HEK293T (cell line): ENCODE measurements at regions not wholly inside any gene's neighbourhood (a gene's known extent, or its start where the extent isn't known, plus 50 kb on each side); places are given as distances from the start of the nearest gene placed in this dataset.

Source experiments
- CTCF ChIA-PET: fragments of 350-600 bp; formaldehyde crosslinking; extraction: SDS; loops from one replicate; lab custom pipeline; 2021; ENCODE audit warnings: antibody characterized with exemption, inconsistent platforms; lab: Yijun Ruan, JAX
- POLR2A ChIA-PET: fragments of 350-600 bp; formaldehyde crosslinking; extraction: SDS; loops from one replicate; lab custom pipeline; 2020; ENCODE audit warnings: antibody characterized with exemption, inconsistent platforms; lab: Yijun Ruan, JAX
- DNase-seq: peaks from one replicate; pipeline ENCODE4 v3.0.0; 2012; ENCODE audit warnings: mixed read lengths; ENCODE audit errors: extremely low spot score
- ARNT ChIP-seq: fragments of 450-650 bp; IDR thresholded peaks from 2 replicates; pipeline ENCODE4 v1.6.1; 2017; ENCODE audit warnings: mild to moderate bottlenecking
- CTBP1 ChIP-seq: fragments of 450-650 bp; IDR thresholded peaks from 2 replicates; pipeline ENCODE4 v1.6.1; 2016; ENCODE audit warnings: borderline replicate concordance
- ELF4 ChIP-seq: fragments of 450-650 bp; IDR thresholded peaks from 2 replicates; pipeline ENCODE4 v1.6.1; 2017; ENCODE audit warnings: antibody characterized with exemption
- FOXA1 ChIP-seq: fragments of 450-650 bp; IDR thresholded peaks from 2 replicates; pipeline ENCODE4 v1.6.1; 2016; ENCODE audit warnings: mild to moderate bottlenecking
- FOXK2 ChIP-seq: fragments of 450-650 bp; IDR thresholded peaks from 2 replicates; pipeline ENCODE4 v1.6.1; 2016; ENCODE audit warnings: mild to moderate bottlenecking
- FOXM1 ChIP-seq: fragments of 450-650 bp; IDR thresholded peaks from 2 replicates; pipeline ENCODE4 v1.6.1; 2017; ENCODE audit warnings: mild to moderate bottlenecking, borderline replicate concordance
- HDGF ChIP-seq: fragments of 450-650 bp; IDR thresholded peaks from 2 replicates; pipeline ENCODE4 v1.6.1; 2017; ENCODE audit warnings: antibody characterized with exemption, borderline replicate concordance
- L3MBTL2 ChIP-seq: fragments of 450-650 bp; conservative IDR thresholded peaks from 2 replicates; pipeline ENCODE4 v1.6.1; 2016; ENCODE audit warnings: mild to moderate bottlenecking
- LEF1 ChIP-seq: fragments of 450-650 bp; IDR thresholded peaks from 2 replicates; pipeline ENCODE4 v1.6.1; 2017; ENCODE audit warnings: mild to moderate bottlenecking, borderline replicate concordance
- NFRKB ChIP-seq: fragments of 450-650 bp; IDR thresholded peaks from 2 replicates; pipeline ENCODE4 v1.6.1; 2016; ENCODE audit warnings: mild to moderate bottlenecking, moderate library complexity
- SP1 ChIP-seq: fragments of 450-650 bp; IDR thresholded peaks from 2 replicates; pipeline ENCODE4 v1.6.1; 2017
- SUZ12 ChIP-seq: fragments of 450-650 bp; IDR thresholded peaks from 2 replicates; pipeline ENCODE4 v1.6.1; 2016; ENCODE audit warnings: mild to moderate bottlenecking
- TARDBP ChIP-seq: fragments of 450-650 bp; IDR thresholded peaks from 2 replicates; pipeline ENCODE4 v1.6.1; 2016
- ZNF384 ChIP-seq: fragments of 450-650 bp; IDR thresholded peaks from 2 replicates; pipeline ENCODE4 v1.6.1; 2016
- TF ChIP-seq, protein P1 (sequence below): fragments of 450-650 bp; IDR thresholded peaks from 2 replicates; pipeline ENCODE4 v1.6.1; 2016

GRCh38 chr15:46644501-46645481 lies 1010.0 kb downstream of the SQOR start:
- no peak for DNase-seq
- ChIA-PET POLR2A (no interaction called here), CTCF (no interaction called here)
- TF ChIP-seq ELF4: no peak
- TF ChIP-seq, protein P1, sequence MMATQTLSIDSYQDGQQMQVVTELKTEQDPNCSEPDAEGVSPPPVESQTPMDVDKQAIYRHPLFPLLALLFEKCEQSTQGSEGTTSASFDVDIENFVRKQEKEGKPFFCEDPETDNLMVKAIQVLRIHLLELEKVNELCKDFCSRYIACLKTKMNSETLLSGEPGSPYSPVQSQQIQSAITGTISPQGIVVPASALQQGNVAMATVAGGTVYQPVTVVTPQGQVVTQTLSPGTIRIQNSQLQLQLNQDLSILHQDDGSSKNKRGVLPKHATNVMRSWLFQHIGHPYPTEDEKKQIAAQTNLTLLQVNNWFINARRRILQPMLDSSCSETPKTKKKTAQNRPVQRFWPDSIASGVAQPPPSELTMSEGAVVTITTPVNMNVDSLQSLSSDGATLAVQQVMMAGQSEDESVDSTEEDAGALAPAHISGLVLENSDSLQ: no peak
- no peak for TF ChIP-seq FOXK2
- no peak for TF ChIP-seq ZNF384
- TF ChIP-seq CTBP1: no peak
- no peak for TF ChIP-seq LEF1
- TF ChIP-seq FOXA1: no peak
- TF ChIP-seq TARDBP: no peak

DNA sequence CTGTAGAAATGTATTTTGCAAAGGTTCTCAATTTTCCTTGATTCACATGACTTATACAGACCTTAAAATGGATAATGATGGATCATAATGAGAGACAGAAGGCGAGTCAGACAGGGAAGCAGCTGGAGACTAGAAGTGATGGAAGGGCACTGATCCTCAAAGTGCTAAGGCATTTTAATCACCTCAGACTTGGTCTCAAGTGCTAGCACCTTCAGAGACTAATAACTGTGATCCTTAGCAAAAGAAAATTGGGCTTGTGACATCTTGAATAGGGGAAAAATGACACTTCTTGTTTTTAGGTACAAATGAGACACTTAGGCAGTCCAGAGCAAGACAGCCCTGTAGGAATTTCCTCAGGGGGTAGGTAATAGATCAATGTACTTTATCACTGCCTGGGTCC lies 1011.7 kb downstream of the SQOR start:
- POLR2A ChIA-PET: no interaction called here
- CTCF ChIA-PET: no interaction called here
- DNase-seq: no peak
- TF ChIP-seq L3MBTL2: no peak
- no peak for TF ChIP-seq FOXA1
- TF ChIP-seq NFRKB: no peak
- TF ChIP-seq, protein P1: no peak
- no peak for TF ChIP-seq HDGF
- no peak for TF ChIP-seq SUZ12
- no peak for TF ChIP-seq TARDBP
- TF ChIP-seq SP1: no peak
- TF ChIP-seq LEF1: no peak
- no peak for TF ChIP-seq CTBP1
- TF ChIP-seq ARNT: no peak
- TF ChIP-seq ZNF384: no peak
- no peak for TF ChIP-seq ELF4

- ChIA-PET POLR2A (no interaction called here), CTCF (no interaction called here)
- TF ChIP-seq NFRKB (no peak), LEF1 (no peak), SP1 (no peak), ELF4 (no peak), FOXM1 (no peak), FOXK2 (no peak), ARNT (no peak), ZNF384 (no peak), HDGF (no peak), SUZ12 (no peak), TARDBP (no peak)
- TF ChIP-seq, protein P1: no peak
- no peak for DNase-seq
Measured at GRCh38 chr15:46647046-46647445, 1012.2 kb downstream of the SQOR start.

- ChIA-PET CTCF (no interaction called here), POLR2A (no interaction called here)
- no peak for DNase-seq
- TF ChIP-seq LEF1 (no peak), L3MBTL2 (no peak), CTBP1 (no peak)
Measured at GRCh38 chr15:46652266-46652665, 1017.4 kb downstream of the SQOR start.

DNA sequence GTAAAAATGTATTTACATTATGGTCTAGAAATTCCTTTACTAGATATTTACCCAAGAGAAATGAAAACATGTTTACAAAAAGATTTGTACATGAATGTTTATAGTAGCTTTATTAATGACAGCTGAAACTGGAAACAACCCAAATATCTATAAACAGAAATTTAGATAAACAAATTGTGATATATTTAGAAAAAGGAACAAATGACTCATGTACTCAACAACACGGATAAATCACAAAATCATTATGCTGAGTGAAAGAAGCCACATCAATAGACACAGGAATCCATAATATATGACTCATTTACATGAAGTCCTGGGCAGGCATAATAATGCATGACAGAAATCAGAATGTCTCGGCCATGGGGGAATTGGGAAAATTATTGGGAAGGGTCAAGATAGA lies 1020.2 kb downstream of the SQOR start:
- DNase-seq: no peak
- TF ChIP-seq ZNF384 (no peak), TARDBP (no peak), NFRKB (no peak), ELF4 (no peak), HDGF (no peak)
- ChIA-PET CTCF (no interaction called here), POLR2A (no interaction called here)

DNA sequence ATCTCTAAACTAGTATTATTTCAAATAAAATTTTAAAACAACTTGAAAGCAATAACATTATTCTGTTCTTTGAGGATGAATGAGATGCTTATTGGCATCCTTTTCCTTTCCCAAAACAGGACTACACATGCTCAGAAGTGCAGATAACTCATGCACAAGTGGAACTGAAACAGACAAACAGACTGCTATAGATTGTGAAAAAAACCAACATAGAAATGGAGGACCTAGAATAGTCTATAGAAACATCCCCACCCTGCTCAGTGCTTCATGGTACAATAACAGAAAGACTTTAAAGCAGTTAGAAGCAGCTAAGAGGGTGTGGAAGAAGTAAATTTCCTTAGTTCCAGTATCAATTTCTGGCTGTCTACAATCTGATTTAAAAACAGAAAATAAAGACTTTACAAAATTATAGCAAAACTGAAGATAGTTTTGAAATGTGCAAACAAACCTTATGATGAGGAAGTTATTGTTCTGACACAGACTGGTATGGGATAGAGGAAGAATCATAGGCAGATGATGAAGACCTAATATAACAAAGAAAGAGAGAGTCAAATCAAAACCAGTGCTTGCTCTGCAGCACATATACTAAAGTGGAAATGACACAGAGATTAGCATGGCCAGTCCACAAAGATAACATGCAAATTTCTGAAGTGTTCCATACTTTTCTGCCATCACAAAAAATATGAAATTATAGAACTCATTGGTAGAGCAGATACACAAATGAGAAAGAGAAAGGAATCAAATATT lies 1025.4 kb downstream of the SQOR start:
- no peak for DNase-seq
- TF ChIP-seq NFRKB: no peak
- TF ChIP-seq SUZ12: no peak
- no peak for TF ChIP-seq HDGF
- TF ChIP-seq SP1: no peak
- no peak for TF ChIP-seq FOXK2
- TF ChIP-seq, protein P1: no peak
- TF ChIP-seq LEF1: no peak
- TF ChIP-seq ZNF384: no peak
- TF ChIP-seq TARDBP: no peak
- TF ChIP-seq FOXA1: no peak
- POLR2A ChIA-PET: no interaction called here
- CTCF ChIA-PET: no interaction called here
